Keratinocyte (primary cell): ENCODE measurements at regions not wholly inside any gene's neighbourhood (a gene's known extent, or its start where the extent isn't known, plus 50 kb on each side); places are given as distances from the start of the nearest gene placed in this dataset.

ENCODE experiments used
- DNase-seq: peaks from one replicate; pipeline ENCODE4 v3.0.0-alpha.2; 2011; ENCODE audit warnings: low read depth, missing footprints, low spot score
- FAIRE-seq: peaks from 2 replicates; lab custom pipeline; 2011; peaks lifted over from hg19 to GRCh38; lab: Jason Lieb, UNC
- H2AFZ ChIP-seq: 2 replicates; pipeline ENCODE4 v1.6.0; 2012; ENCODE audit warnings: low read length, control low read depth, inconsistent platforms; ENCODE audit not compliant: control insufficient read depth
- H3K27ac ChIP-seq: 2 replicates; pipeline ENCODE4 v1.5.1; 2011; ENCODE audit warnings: low read length; ENCODE audit not compliant: control insufficient read depth, insufficient read depth
- H3K27me3 ChIP-seq: 3 replicates; pipeline ENCODE4 v1.6.0; 2011; ENCODE audit warnings: low read length; ENCODE audit not compliant: control insufficient read depth, insufficient read depth; ENCODE audit errors: extremely low read depth
- H3K36me3 ChIP-seq, 2 experiments: 2 replicates in 1 of 2; 3 replicates in 1 of 2; pipeline ENCODE4 v1.5.1; 2011; ENCODE audit warnings: low read length in 2 of 2, mild to moderate bottlenecking in 1 of 2; ENCODE audit not compliant: control insufficient read depth in 2 of 2, insufficient read depth in 2 of 2; ENCODE audit errors: extremely low read depth in 1 of 2
- H3K4me1 ChIP-seq: 3 replicates; pipeline ENCODE4 v1.5.1; 2011; ENCODE audit warnings: low read length; ENCODE audit not compliant: control insufficient read depth, insufficient read depth; ENCODE audit errors: extremely low read depth
- H3K4me2 ChIP-seq: 3 replicates; pipeline ENCODE4 v1.6.0; 2011; ENCODE audit warnings: low read depth, low read length; ENCODE audit not compliant: control insufficient read depth, insufficient read depth; ENCODE audit errors: extremely low read depth
- H3K4me3 ChIP-seq, 3 experiments: fragments of 200-600 bp in 1 of 3; sonication (generic) in 1 of 3; 2 replicates in 2 of 3; 3 replicates in 1 of 3; pipeline ENCODE4 v1.5.1; 2011 to 2016; ENCODE audit warnings: low read length in 3 of 3, mild to moderate bottlenecking in 3 of 3, control low read depth in 2 of 3, inconsistent platforms in 1 of 3, low read depth in 1 of 3, mixed read lengths in 1 of 3, mixed run types in 1 of 3, moderate library complexity in 1 of 3; ENCODE audit not compliant: control insufficient read depth in 2 of 3, insufficient read depth in 2 of 3; ENCODE audit errors: extremely low read depth in 1 of 3
- H3K79me2 ChIP-seq: 2 replicates; pipeline ENCODE4 v1.6.0; 2012; ENCODE audit warnings: low read length; ENCODE audit not compliant: control insufficient read depth, insufficient read depth
- H3K9ac ChIP-seq: 3 replicates; pipeline ENCODE4 v1.6.0; 2011; ENCODE audit warnings: low read length; ENCODE audit not compliant: control insufficient read depth, insufficient read depth; ENCODE audit errors: extremely low read depth
- H3K9me1 ChIP-seq: 3 replicates; pipeline ENCODE4 v1.6.0; 2011; ENCODE audit warnings: low read length; ENCODE audit not compliant: control insufficient read depth, insufficient read depth; ENCODE audit errors: extremely low read depth
- H3K9me3 ChIP-seq: 2 replicates; pipeline ENCODE4 v1.5.1; 2012; ENCODE audit warnings: low read depth, low read length; ENCODE audit not compliant: control insufficient read depth
- H4K20me1 ChIP-seq: 3 replicates; pipeline ENCODE4 v1.6.0; 2011; ENCODE audit warnings: low read length; ENCODE audit not compliant: control insufficient read depth, insufficient read depth; ENCODE audit errors: extremely low read depth
- EZH2 ChIP-seq: IDR thresholded peaks from one replicate; pipeline ENCODE4 v1.6.1; 2012; ENCODE audit warnings: inconsistent platforms, mild to moderate bottlenecking, low read length, moderate library complexity
- dilution Hi-C: fragments of 300-500 bp; cut with MboI; formaldehyde crosslinking; loops from one replicate; pipeline ENCODE4 v1.7.0; 2020; ENCODE audit warnings: low sequenced_read_pairs; ENCODE audit not compliant: extremely low pct_ligation_motif_present
- TF ChIP-seq, protein P1 (sequence below), 3 experiments: IDR thresholded peaks in 1 of 3; conservative IDR thresholded peaks in 1 of 3; optimal IDR thresholded peaks in 1 of 3; 2 replicates in 2 of 3; 3 replicates in 1 of 3; pipeline versions ENCODE3 to v1.5.1; 2011; ENCODE audit warnings: low read length in 3 of 3, mild to moderate bottlenecking in 3 of 3, moderate library complexity in 2 of 3, control low read depth in 1 of 3, inconsistent platforms in 1 of 3; ENCODE audit not compliant: insufficient read depth in 2 of 3; ENCODE audit errors: extremely low read depth in 1 of 3

DNA sequence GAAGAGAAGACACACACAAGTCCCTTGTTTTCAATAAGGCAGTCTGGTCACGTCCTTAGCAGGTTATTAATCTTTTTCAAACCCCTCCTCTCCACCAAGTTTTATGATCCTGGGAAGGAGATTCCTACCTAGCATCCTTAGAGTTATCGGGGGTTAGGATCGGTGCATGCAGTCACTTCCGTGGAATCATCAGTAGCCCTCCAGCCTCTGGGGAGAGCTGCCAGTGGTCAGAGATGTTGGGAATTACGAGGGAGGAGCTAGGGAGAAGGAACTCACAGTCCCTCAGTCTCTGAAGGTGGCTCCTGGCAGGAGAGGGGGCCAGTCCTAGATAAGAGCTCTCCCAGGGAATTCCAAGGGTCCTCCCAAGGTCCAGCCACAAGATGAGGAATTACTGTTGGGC lies 57.7 kb upstream of the ATP5PO start:
- Histone ChIP-seq H3K27me3 (no peaks in the 10 kb centered on the region), H2AFZ (no peak overlapping the region), H3K4me1 (peaks cover 57% of the 10 kb centered on the region), H3K9me1 (no peaks in the 10 kb centered on the region), H3K79me2 (no peaks in the 10 kb centered on the region), H3K36me3 (no peaks in the 10 kb centered on the region), H3K9me3 (no peaks in the 10 kb centered on the region), H3K4me3 (no peak overlapping the region), H3K9ac (no peak overlapping the region), H4K20me1 (no peaks in the 10 kb centered on the region), H3K27ac (no peak overlapping the region), H3K4me2 (no peak overlapping the region)
- dilution Hi-C loops: no loop called here
- no peak for FAIRE-seq
- TF ChIP-seq, protein P1, sequence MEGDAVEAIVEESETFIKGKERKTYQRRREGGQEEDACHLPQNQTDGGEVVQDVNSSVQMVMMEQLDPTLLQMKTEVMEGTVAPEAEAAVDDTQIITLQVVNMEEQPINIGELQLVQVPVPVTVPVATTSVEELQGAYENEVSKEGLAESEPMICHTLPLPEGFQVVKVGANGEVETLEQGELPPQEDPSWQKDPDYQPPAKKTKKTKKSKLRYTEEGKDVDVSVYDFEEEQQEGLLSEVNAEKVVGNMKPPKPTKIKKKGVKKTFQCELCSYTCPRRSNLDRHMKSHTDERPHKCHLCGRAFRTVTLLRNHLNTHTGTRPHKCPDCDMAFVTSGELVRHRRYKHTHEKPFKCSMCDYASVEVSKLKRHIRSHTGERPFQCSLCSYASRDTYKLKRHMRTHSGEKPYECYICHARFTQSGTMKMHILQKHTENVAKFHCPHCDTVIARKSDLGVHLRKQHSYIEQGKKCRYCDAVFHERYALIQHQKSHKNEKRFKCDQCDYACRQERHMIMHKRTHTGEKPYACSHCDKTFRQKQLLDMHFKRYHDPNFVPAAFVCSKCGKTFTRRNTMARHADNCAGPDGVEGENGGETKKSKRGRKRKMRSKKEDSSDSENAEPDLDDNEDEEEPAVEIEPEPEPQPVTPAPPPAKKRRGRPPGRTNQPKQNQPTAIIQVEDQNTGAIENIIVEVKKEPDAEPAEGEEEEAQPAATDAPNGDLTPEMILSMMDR (optimal IDR thresholded peaks at IDR 0.05 in 1 of 3, IDR thresholded peaks at IDR 0.05 in 1 of 3, conservative IDR thresholded peaks at IDR 0.05 in 1 of 3; ENCODE audit: extremely low read depth in 1 of 3, insufficient read depth in 2 of 3, low read length in 3 of 3): no peak
- TF ChIP-seq EZH2: no peak
- DNase-seq: no peak

DNA sequence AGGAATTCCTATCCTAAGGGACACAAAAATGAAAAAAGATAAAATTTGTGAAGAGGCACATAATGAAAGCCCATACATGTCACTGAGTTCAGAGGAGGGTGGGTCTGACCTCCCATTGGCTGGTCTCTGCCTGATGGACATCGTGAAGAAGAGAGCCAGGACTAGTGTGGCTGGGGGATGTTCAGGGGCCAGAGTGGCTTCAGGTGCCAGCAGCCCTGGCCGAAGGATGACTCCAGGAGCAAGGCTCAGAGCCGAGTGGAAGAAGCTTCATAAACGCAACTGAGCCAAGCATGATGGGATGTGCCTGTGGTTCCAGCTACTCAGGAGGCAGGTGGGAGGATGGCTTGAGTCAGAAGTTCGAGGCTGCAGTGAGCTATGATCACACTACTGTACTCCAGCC lies 56.9 kb upstream of the ATP5PO start:
- Histone ChIP-seq H3K79me2 (no peaks in the 10 kb centered on the region), H3K9me1 (no peaks in the 10 kb centered on the region), H3K4me2 (no peak overlapping the region), H3K9me3 (no peaks in the 10 kb centered on the region), H3K27ac (no peak overlapping the region), H2AFZ (no peak overlapping the region), H4K20me1 (no peaks in the 10 kb centered on the region), H3K4me1 (peaks cover 60% of the 10 kb centered on the region), H3K36me3 (no peaks in the 10 kb centered on the region), H3K9ac (no peak overlapping the region), H3K4me3 (no peak overlapping the region), H3K27me3 (no peaks in the 10 kb centered on the region)
- DNase-seq: no peak
- no peak for FAIRE-seq
- dilution Hi-C loops: no loop called here
- no peak for TF ChIP-seq EZH2
- TF ChIP-seq, protein P1 (optimal IDR thresholded peaks at IDR 0.05 in 1 of 3, IDR thresholded peaks at IDR 0.05 in 1 of 3, conservative IDR thresholded peaks at IDR 0.05 in 1 of 3; ENCODE audit: extremely low read depth in 1 of 3, insufficient read depth in 2 of 3, low read length in 3 of 3): no peak
